K562 (cell line): ENCODE measurements at regions not wholly inside any gene's neighbourhood (a gene's known extent, or its start where the extent isn't known, plus 50 kb on each side); places are given as distances from the start of the nearest gene placed in this dataset.

ENCODE experiments used
- ATAC-seq: fragments of 200-7000 bp; cut with Tn5 transposase; 3 replicates; pipeline ENCODE4 v1.9.1; 2020; ENCODE audit warnings: moderate library complexity
- BruUV-seq: library from RNA; stranded (reverse); fragments of 400-500 nt; replicated peaks from 2 replicates; lab custom pipeline; 2021; lab: Mats Ljungman, UMichigan
- CTCF ChIA-PET: fragments of 300-600 bp; formaldehyde crosslinking; extraction: SDS; loops from one replicate; lab custom pipeline; 2021; ENCODE audit warnings: low intra/inter-chr PET ratio; lab: Yijun Ruan, JAX
- POLR2A ChIA-PET: fragments of 300-600, 350-650 bp; sonication (Branson Sonifier 250); formaldehyde crosslinking; extraction: SDS; loops from one replicate; lab custom pipeline; 2021; ENCODE audit warnings: antibody characterized with exemption, inconsistent platforms; lab: Yijun Ruan, JAX
- DNase-seq, 4 experiments: peaks; one replicate each; pipeline versions ENCODE4 v3.0.0 to v3.0.0-alpha.2; 2011 to 2018; ENCODE audit warnings: low spot score in 3 of 4, mixed read lengths in 3 of 4; ENCODE audit errors: extremely low read depth in 1 of 4
- FAIRE-seq: peaks from 2 replicates; lab custom pipeline; 2011; peaks lifted over from hg19 to GRCh38; lab: Jason Lieb, UNC
- H2AFZ ChIP-seq: 2 replicates; pipeline ENCODE4 v1.6.0; 2011; ENCODE audit warnings: low read depth, low read length, control low read depth, inconsistent platforms
- H3K27ac ChIP-seq: fragments of 200-600 bp; 3 replicates; pipeline ENCODE4 v1.8.0; 2011; ENCODE audit warnings: low read depth, mild to moderate bottlenecking, control low read depth, inconsistent platforms, low read length, moderate library complexity, mixed read lengths; ENCODE audit errors: extremely low read depth
- H3K27me3 ChIP-seq, 2 experiments: fragments of 300-600 bp in 1 of 2; 2 replicates in 1 of 2; 3 replicates in 1 of 2; pipeline versions ENCODE4 v1.6.0 to v1.8.0; 2011; ENCODE audit warnings: inconsistent platforms in 2 of 2, low read length in 2 of 2, mild to moderate bottlenecking in 1 of 2, mixed read lengths in 1 of 2, moderate library complexity in 1 of 2; ENCODE audit not compliant: control insufficient read depth in 2 of 2, insufficient read depth in 2 of 2
- H3K36me3 ChIP-seq: fragments of 300-600 bp; 3 replicates; pipeline ENCODE4 v1.8.0; 2011; ENCODE audit warnings: mild to moderate bottlenecking, low read length, inconsistent platforms; ENCODE audit not compliant: control insufficient read depth, insufficient read depth
- H3K4me1 ChIP-seq, 2 experiments: fragments of 200-600 bp in 1 of 2; replicated peaks in 1 of 2; 2 replicates in 1 of 2; 3 replicates in 1 of 2; pipeline versions ENCODE4 v1.5.1 to v1.8.0; 2011; ENCODE audit warnings: inconsistent platforms in 2 of 2, low read length in 2 of 2, mild to moderate bottlenecking in 1 of 2, mixed read lengths in 1 of 2, moderate library complexity in 1 of 2; ENCODE audit not compliant: control insufficient read depth in 2 of 2, insufficient read depth in 2 of 2
- H3K4me2 ChIP-seq: 2 replicates; pipeline ENCODE4 v1.6.1; 2011; ENCODE audit warnings: low read length, control low read depth, inconsistent platforms, mixed read lengths; ENCODE audit not compliant: insufficient read depth
- H3K4me3 ChIP-seq: fragments of 200-600 bp; sonication (generic), shearing (Covaris generic); 2 replicates; pipeline ENCODE4 v1.5.1; 2016; ENCODE audit warnings: control low read depth, inconsistent platforms
- H3K79me2 ChIP-seq: fragments of 200-600 bp; 3 replicates; pipeline ENCODE4 v1.8.0; 2011; ENCODE audit warnings: low read length, inconsistent platforms; ENCODE audit not compliant: control insufficient read depth, insufficient read depth
- H3K9ac ChIP-seq, 2 experiments: 2 replicates each; pipeline versions ENCODE4 v1.6.0 to v1.6.1; 2011; ENCODE audit warnings: low read depth in 2 of 2, low read length in 2 of 2, control low read depth in 1 of 2, inconsistent platforms in 1 of 2, mild to moderate bottlenecking in 1 of 2, mixed read lengths in 1 of 2; ENCODE audit not compliant: insufficient read depth in 1 of 2
- H3K9me1 ChIP-seq: one replicate; pipeline ENCODE4 v1.6.0; 2011; ENCODE audit warnings: inconsistent platforms, mild to moderate bottlenecking, low read length, moderate library complexity; ENCODE audit not compliant: control insufficient read depth, insufficient read depth
- H3K9me3 ChIP-seq: replicated peaks from 2 replicates; pipeline ENCODE4 v1.5.1; 2011; ENCODE audit warnings: low read depth, low read length, inconsistent platforms; ENCODE audit not compliant: control insufficient read depth, insufficient read depth
- H4K20me1 ChIP-seq: replicated peaks from 2 replicates; pipeline ENCODE4 v1.6.1; 2011; ENCODE audit warnings: low read length, inconsistent platforms, mixed read lengths; ENCODE audit not compliant: control insufficient read depth, insufficient read depth
- HDAC3 ChIP-seq: fragments of 450-650 bp; IDR thresholded peaks from 2 replicates; pipeline ENCODE4 v1.6.1; 2018; ENCODE audit warnings: borderline replicate concordance, mild to moderate bottlenecking, moderate library complexity; ENCODE audit not compliant: partially characterized antibody
- HNRNPK ChIP-seq: fragments of 200-400 bp; formaldehyde crosslinking; IDR thresholded peaks from one replicate; pipeline ENCODE4 v1.6.1; 2018; ENCODE audit warnings: mild to moderate bottlenecking, low read depth, low read length; ENCODE audit not compliant: poor library complexity, severe bottlenecking
- ZBTB33 ChIP-seq: sonication (generic); formaldehyde crosslinking; IDR thresholded peaks from 2 replicates; pipeline ENCODE4 v1.8.1; 2023; ENCODE audit warnings: mild to moderate bottlenecking, missing genetic modification reagents
- ZNF175 ChIP-seq: fragments of 200-800 bp; sonication (Bioruptor generic); IDR thresholded peaks from 2 replicates; pipeline ENCODE4 v1.6.1; 2016; ENCODE audit warnings: low read depth, mild to moderate bottlenecking, missing genetic modification characterization, missing compliant biosample characterization
- ZNF668 ChIP-seq: fragments of 250-450 bp; sonication (Bioruptor Pico); IDR thresholded peaks from 2 replicates; pipeline ENCODE4 v1.8.0; 2022; ENCODE audit warnings: mild to moderate bottlenecking, inconsistent platforms
- WGBS: fragments of 100-300 bp; shearing (Covaris generic); methylation state at CpG from one replicate; pipeline ENCODE4 v1.1.6; 2016; ENCODE audit warnings: low coverage, mixed read lengths; ENCODE audit not compliant: insufficient coverage; ENCODE audit errors: missing lambda C conversion rate; 5-methylcytosine and 5-hydroxymethylcytosine counted together
- in situ Hi-C: fragments of 300-500 bp; cut with MboI; formaldehyde crosslinking; loops from 4 replicates; pipeline ENCODE4 v1.15.0; 2018; ENCODE audit warnings: inconsistent platforms, mixed read lengths
- intact Hi-C: fragments of 100-400 bp; cut with micrococcal nuclease; formaldehyde crosslinking; loops from 2 replicates; pipeline ENCODE4 v1.14.2; 2022

- TF ChIP-seq HNRNPK (no peak), HDAC3 (no peak), ZBTB33 (no peak)
These were observed 140.4 kb upstream of the ETV3 start (continued) for GRCh38 chr1:157278383-157279137.

DNA sequence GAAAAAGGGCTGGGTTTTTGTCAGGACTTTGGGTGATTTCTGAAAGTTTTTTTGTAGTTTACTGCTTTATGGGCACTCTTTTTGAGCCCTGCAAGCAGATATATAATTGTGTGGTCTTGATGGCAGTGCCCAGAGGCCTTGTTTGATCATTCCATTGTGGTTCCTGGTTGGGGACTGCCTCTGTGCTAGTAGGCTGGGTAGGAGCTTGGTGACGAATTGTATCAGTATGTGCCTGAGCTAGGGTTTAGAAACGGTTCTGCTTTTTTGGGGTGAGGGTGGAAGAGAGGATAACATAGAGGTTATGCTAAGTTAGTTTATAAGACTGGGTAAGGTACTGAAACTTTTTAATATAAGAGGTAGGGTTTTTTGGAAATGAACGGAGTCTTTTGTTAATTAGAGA lies 139.7 kb upstream of the ETV3 start:
- Histone ChIP-seq H2AFZ (peak overlapping the region; percentile 70; the same call in 1 of the 2 replicates), H3K9ac (0 out of 4 replicates have a peak overlapping the region, but pooled peaks of 1 of the 2 experiments have one; percentile 60), H3K9me1 (no peaks in the 10 kb centered on the region), H3K27me3 (no peaks in the 10 kb centered on the region), H3K36me3 (no peaks in the 10 kb centered on the region), H4K20me1 (no peaks in the 10 kb centered on the region), H3K4me2 (peak overlapping the region; percentile 85; the same call in 1 of the 2 replicates), H3K27ac (no peak overlapping the region), H3K9me3 (no peaks in the 10 kb centered on the region)
- no peak for ATAC-seq
- BruUV-seq = no TSS peak
- DNase-seq = no peak
- 0 out of 2 replicates have a peak, but pooled peaks have one; percentile 18 for TF ChIP-seq ZNF175 (CRISPR knock-in tag)
- no peak for TF ChIP-seq ZNF668
- TF ChIP-seq, all 486 proteins: peak for 1
- H3K4me1 ChIP-seq = peaks cover 27 to 68% of the 10 kb centered on the region in 2 experiments
- CTCF ChIA-PET = no interaction called here
- FAIRE-seq = no peak
- intact Hi-C loops (no loop called here), in situ Hi-C loops (no loop called here)
- no peak overlapping the region for H3K4me3 ChIP-seq
- POLR2A ChIA-PET = interaction anchor here (0.6 to 1.2 kb wide), 6 partner anchors 9 to 421 kb away, joined by 3 to 5 read pairs (median 3); no protein-coding TSS in a partner anchor
- 55% methylated on average over 3 of the region's 3 CpGs for WGBS
- H3K79me2 ChIP-seq = 0 out of 3 replicates have a peak, but pooled peaks cover 4% of the 10 kb centered on the region
